ENCODE measurements at regions not wholly inside any gene's neighbourhood (a gene's known extent, or its start where the extent isn't known, plus 50 kb on each side); places are given as distances from the start of the nearest gene placed in this dataset.

DNA sequence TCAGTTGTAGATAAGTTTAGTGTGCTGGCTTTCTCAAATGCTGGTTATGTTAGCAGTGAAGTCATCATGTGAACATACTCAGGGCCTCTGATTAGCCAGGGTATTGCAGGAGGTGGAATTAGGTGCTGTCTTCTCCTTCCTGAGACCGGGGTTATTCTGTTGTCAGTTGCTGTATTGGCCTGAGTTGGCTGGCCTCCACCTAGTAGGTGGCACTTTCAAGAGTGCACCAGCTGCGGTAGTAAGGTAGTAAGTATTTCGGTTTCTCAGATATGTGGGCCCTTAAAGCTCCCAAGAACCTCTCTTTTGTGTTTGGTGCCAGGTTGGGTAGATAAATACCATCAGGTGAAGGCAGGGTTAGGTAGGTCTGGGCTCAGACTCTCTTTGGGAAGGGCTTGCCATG is 1430.5 kb upstream of the CELF4 start:
- Histone ChIP-seq H3K27me3 (no peaks in the 10 kb centered on the region), H3K4me1 (no peaks in the 10 kb centered on the region), H3K4me3 (no peak overlapping the region), H3K36me3 (no peaks in the 10 kb centered on the region), H3K9me3 (no peaks in the 10 kb centered on the region), H3K27ac (no peak overlapping the region)
- no peak for TF ChIP-seq POLR2A (IDR thresholded peaks at IDR 0.05)
- TF ChIP-seq POLR2AphosphoS5 (IDR thresholded peaks at IDR 0.05): no peak
- TF ChIP-seq, protein P1, sequence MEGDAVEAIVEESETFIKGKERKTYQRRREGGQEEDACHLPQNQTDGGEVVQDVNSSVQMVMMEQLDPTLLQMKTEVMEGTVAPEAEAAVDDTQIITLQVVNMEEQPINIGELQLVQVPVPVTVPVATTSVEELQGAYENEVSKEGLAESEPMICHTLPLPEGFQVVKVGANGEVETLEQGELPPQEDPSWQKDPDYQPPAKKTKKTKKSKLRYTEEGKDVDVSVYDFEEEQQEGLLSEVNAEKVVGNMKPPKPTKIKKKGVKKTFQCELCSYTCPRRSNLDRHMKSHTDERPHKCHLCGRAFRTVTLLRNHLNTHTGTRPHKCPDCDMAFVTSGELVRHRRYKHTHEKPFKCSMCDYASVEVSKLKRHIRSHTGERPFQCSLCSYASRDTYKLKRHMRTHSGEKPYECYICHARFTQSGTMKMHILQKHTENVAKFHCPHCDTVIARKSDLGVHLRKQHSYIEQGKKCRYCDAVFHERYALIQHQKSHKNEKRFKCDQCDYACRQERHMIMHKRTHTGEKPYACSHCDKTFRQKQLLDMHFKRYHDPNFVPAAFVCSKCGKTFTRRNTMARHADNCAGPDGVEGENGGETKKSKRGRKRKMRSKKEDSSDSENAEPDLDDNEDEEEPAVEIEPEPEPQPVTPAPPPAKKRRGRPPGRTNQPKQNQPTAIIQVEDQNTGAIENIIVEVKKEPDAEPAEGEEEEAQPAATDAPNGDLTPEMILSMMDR (IDR thresholded peaks at IDR 0.05): no peak
- intact Hi-C loops (cut with DNase I; ENCODE audit: low total_unique reads): no loop called here
- no peak for DNase-seq (ENCODE audit: low spot score in 2 of 2)

DNA sequence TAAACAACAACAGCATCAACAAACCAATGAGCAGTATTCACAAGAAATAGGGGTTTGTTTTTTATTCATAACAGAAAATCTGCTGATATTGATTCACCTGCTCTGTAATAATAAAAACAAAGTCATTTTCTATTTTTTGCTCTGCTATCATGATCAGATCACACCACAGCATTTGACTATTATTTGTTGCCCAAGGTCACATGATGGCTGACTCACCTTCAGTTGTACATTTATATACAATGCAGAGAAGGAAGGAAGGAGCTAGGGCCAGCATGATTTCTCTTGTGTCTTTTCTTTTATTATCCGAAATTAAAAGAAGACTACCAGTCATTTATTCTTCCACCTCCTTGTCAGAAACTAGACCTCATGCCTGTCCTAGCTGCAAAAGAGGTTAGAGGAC is 1427.7 kb upstream of the CELF4 start:
- H3K9me3 ChIP-seq: no peaks in the 10 kb centered on the region
- no peaks in the 10 kb centered on the region for H3K27me3 ChIP-seq
- intact Hi-C loops (cut with DNase I; ENCODE audit: low total_unique reads): no loop called here
- no peaks in the 10 kb centered on the region for H3K4me1 ChIP-seq
- no peak overlapping the region for H3K27ac ChIP-seq
- no peak overlapping the region for H3K4me3 ChIP-seq
- DNase-seq (ENCODE audit: low spot score in 2 of 2): no peak
- no peaks in the 10 kb centered on the region for H3K36me3 ChIP-seq
- TF ChIP-seq POLR2AphosphoS5 (IDR thresholded peaks at IDR 0.05): no peak
- TF ChIP-seq, protein P1 (IDR thresholded peaks at IDR 0.05): no peak
- no peak for TF ChIP-seq POLR2A (IDR thresholded peaks at IDR 0.05)

DNA sequence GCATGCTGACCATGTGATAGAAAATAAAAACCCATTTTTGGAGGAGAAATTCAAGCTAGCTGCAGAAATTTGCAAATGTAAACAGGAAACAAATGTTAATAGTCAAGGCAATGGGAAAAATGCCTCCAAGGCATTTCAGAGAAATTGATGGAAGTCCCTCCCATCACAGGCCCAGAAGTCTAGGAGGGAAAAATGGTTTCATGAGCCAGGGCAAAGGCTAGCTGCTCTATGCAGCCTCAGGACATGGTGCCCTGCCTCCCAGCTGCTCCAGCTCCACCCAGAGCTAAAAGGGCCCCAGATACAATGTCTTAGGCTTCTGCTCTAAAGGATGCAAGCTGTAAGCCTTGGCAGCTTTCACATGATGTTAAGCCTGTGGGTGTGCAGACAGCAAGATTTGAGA is 1419.4 kb upstream of the CELF4 start:
- Histone ChIP-seq H3K4me1 (no peaks in the 10 kb centered on the region), H3K27me3 (no peaks in the 10 kb centered on the region), H3K4me3 (no peak overlapping the region), H3K27ac (no peak overlapping the region), H3K36me3 (no peaks in the 10 kb centered on the region), H3K9me3 (peaks cover 0 to 5% of the 10 kb centered on the region in 2 donors)
- intact Hi-C loops (cut with DNase I; ENCODE audit: low total_unique reads): no loop called here
- no peak for DNase-seq (ENCODE audit: low spot score in 2 of 2)
- TF ChIP-seq, protein P1 (IDR thresholded peaks at IDR 0.05): no peak
- TF ChIP-seq POLR2A (IDR thresholded peaks at IDR 0.05): no peak
- no peak for TF ChIP-seq POLR2AphosphoS5 (IDR thresholded peaks at IDR 0.05)

DNA sequence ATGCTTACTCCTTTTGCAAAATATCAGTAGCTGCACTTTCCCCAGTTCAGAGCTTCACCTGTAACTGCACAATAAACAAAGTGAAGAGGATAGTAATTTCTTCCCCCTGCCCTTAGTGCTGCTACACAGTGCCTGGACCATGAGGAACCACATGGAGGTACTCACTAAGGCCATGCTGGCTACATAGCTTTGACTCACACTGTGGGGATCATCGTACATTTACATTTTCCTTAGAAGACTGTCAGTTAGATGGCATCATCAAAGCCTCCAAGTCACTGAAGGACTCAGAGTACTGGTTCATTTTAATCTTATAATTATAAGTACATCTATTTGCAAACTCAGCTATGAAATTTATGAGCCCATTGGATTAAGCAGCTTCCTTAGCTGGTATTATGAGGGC is 1416.5 kb upstream of the CELF4 start:
- Histone ChIP-seq H3K4me3 (no peak overlapping the region), H3K27ac (no peak overlapping the region), H3K4me1 (no peaks in the 10 kb centered on the region), H3K9me3 (peaks cover 0 to 5% of the 10 kb centered on the region in 2 donors), H3K27me3 (no peaks in the 10 kb centered on the region), H3K36me3 (no peaks in the 10 kb centered on the region)
- intact Hi-C loops (cut with DNase I; ENCODE audit: low total_unique reads): no loop called here
- TF ChIP-seq, protein P1 (IDR thresholded peaks at IDR 0.05): no peak
- TF ChIP-seq POLR2A (IDR thresholded peaks at IDR 0.05): no peak
- TF ChIP-seq POLR2AphosphoS5 (IDR thresholded peaks at IDR 0.05): no peak
- DNase-seq (ENCODE audit: low spot score in 2 of 2): no peak

DNA sequence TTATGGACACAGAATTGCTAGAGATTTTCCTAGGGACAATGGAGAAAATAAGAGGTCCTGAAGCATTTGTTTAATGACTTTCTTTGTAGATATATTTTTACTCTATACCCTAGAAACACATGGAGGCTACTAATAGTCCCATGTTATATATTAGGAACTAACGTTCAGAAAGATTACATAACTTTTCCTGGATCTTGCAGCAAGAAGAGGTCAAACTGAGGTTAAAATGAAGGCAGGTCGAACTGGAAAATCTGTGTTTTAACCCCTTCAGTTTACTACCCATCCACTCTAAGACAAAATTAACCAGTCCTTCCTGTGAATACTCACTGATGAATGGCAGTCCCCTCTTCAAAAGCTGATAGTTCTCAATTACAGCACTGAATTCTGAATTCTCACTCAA is 1415.8 kb upstream of the CELF4 start:
- TF ChIP-seq, protein P1 (IDR thresholded peaks at IDR 0.05): no peak
- TF ChIP-seq POLR2AphosphoS5 (IDR thresholded peaks at IDR 0.05): no peak
- TF ChIP-seq POLR2A (IDR thresholded peaks at IDR 0.05): no peak
- H3K27ac ChIP-seq: no peak overlapping the region

More for the DNA sequence above, 1415.8 kb upstream of the CELF4 start:
- Histone ChIP-seq H3K4me3 (no peak overlapping the region), H3K4me1 (no peaks in the 10 kb centered on the region), H3K27me3 (no peaks in the 10 kb centered on the region), H3K9me3 (peaks cover 0 to 5% of the 10 kb centered on the region in 2 donors), H3K36me3 (no peaks in the 10 kb centered on the region)
- no peak for DNase-seq (ENCODE audit: low spot score in 2 of 2)
- intact Hi-C loops (cut with DNase I; ENCODE audit: low total_unique reads): no loop called here
